NB4 (cell line): ENCODE measurements at regions not wholly inside any gene's neighbourhood (a gene's known extent, or its start where the extent isn't known, plus 50 kb on each side); places are given as distances from the start of the nearest gene placed in this dataset.
A peak's percentile ranks its signal among the peaks of the same experiment; 100 is the strongest.
"Not testable (repeated sequence)": the region's sequence is repeated elsewhere in the genome, so short reads cannot be mapped to it uniquely, and the experiment has no call there.

Experiments used
- DNase-seq: peaks from one replicate; pipeline ENCODE4 v3.0.0; 2010; ENCODE audit warnings: low read depth
- H3K4me3 ChIP-seq: one replicate; pipeline ENCODE4 v1.5.1; 2011; ENCODE audit warnings: mild to moderate bottlenecking, low read depth, low read length, moderate library complexity
- CTCF ChIP-seq: IDR thresholded peaks from one replicate; pipeline ENCODE4 v1.5.1; 2012; ENCODE audit warnings: low read depth, low read length
- MAX ChIP-seq: IDR thresholded peaks from 2 replicates; pipeline ENCODE4 v1.6.1; 2011; ENCODE audit warnings: low read depth, low read length
- MYC ChIP-seq: IDR thresholded peaks from 2 replicates; pipeline ENCODE4 v1.6.1; 2011; ENCODE audit warnings: low read depth, low read length
- POLR2A ChIP-seq: IDR thresholded peaks from 2 replicates; pipeline ENCODE4 v1.6.1; 2011; ENCODE audit warnings: mild to moderate bottlenecking; ENCODE audit not compliant: insufficient read length; ENCODE audit errors: extremely low read depth

- no peak for TF ChIP-seq MYC
- DNase-seq: no peak
- H3K4me3 ChIP-seq: no peak overlapping the region
Measured at GRCh38 chr14:34087571-34087970, 136.7 kb upstream of the EGLN3 start.

GRCh38 chr14:34086223-34086757 is 135.4 kb upstream of the EGLN3 start:
- no peak for TF ChIP-seq MYC
- TF ChIP-seq CTCF: no peak
- TF ChIP-seq POLR2A: no peak
- TF ChIP-seq MAX: no peak
- H3K4me3 ChIP-seq: no peak overlapping the region
- no peak for DNase-seq

GRCh38 chr14:34085695-34086094 is 134.8 kb upstream of the EGLN3 start:
- no peak for DNase-seq
- H3K4me3 ChIP-seq: no peak overlapping the region
- TF ChIP-seq CTCF: no peak
- no peak for TF ChIP-seq MYC
- no peak for TF ChIP-seq MAX
- no peak for TF ChIP-seq POLR2A

GRCh38 chr14:34081576-34082136 is 130.8 kb upstream of the EGLN3 start:
- DNase-seq: no peak
- H3K4me3 ChIP-seq: no peak overlapping the region
- TF ChIP-seq POLR2A: no peak
- TF ChIP-seq MAX: no peak
- no peak for TF ChIP-seq MYC
- no peak for TF ChIP-seq CTCF

- no peak overlapping the region for H3K4me3 ChIP-seq
- DNase-seq: no peak
- no peak for TF ChIP-seq MYC
- TF ChIP-seq CTCF: no peak
- TF ChIP-seq POLR2A: no peak
Measured at GRCh38 chr14:34081101-34081575, 130.3 kb upstream of the EGLN3 start.

- H3K4me3 ChIP-seq, DNase-seq: not testable (repeated sequence)
Measured at GRCh38 chr14:34079643-34080042, 128.8 kb upstream of the EGLN3 start.

- no peak for TF ChIP-seq CTCF
- TF ChIP-seq MAX: peak; percentile 11; the same call in 1 of the 2 replicates
- no peak overlapping the region for H3K4me3 ChIP-seq
- DNase-seq: peak; percentile 84
Measured at GRCh38 chr14:34078117-34078743, 127.4 kb upstream of the EGLN3 start.
